HL-60 (cell line): ENCODE measurements at regions not wholly inside any gene's neighbourhood (a gene's known extent, or its start where the extent isn't known, plus 50 kb on each side); places are given as distances from the start of the nearest gene placed in this dataset.

Experiments
- POLR2AphosphoS5 ChIP-seq: IDR thresholded peaks from 2 replicates; pipeline ENCODE4 v1.6.1; 2012; ENCODE audit warnings: low read depth
- REST ChIP-seq: IDR thresholded peaks from 2 replicates; pipeline ENCODE4 v1.6.1; 2012; ENCODE audit warnings: low read depth; ENCODE audit not compliant: insufficient replicate concordance
- TF ChIP-seq, protein P1 (sequence below): IDR thresholded peaks from one replicate; pipeline ENCODE4 v1.5.1; 2011; ENCODE audit warnings: low read length, control low read depth, inconsistent platforms; ENCODE audit not compliant: insufficient read depth

DNA sequence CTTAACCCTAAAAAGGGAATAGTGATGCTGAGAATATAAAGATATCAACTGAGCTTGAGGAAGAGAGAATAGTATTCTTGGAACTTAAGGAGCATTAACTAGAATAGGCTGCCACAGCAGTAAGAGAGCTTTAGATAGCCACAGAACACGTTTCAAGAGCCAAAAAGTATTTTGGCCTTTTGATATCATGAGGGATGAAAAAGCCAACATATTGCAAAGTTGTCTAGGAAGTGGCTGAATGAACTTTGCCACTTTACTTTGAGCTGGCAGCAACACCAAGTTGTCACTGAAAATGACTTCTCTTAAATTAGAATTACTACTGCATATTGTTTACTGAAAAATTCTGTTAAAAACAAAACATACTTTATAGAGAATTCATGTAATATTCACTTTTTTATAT is 1476.2 kb downstream of the MRPL39 start:
- TF ChIP-seq, protein P1, sequence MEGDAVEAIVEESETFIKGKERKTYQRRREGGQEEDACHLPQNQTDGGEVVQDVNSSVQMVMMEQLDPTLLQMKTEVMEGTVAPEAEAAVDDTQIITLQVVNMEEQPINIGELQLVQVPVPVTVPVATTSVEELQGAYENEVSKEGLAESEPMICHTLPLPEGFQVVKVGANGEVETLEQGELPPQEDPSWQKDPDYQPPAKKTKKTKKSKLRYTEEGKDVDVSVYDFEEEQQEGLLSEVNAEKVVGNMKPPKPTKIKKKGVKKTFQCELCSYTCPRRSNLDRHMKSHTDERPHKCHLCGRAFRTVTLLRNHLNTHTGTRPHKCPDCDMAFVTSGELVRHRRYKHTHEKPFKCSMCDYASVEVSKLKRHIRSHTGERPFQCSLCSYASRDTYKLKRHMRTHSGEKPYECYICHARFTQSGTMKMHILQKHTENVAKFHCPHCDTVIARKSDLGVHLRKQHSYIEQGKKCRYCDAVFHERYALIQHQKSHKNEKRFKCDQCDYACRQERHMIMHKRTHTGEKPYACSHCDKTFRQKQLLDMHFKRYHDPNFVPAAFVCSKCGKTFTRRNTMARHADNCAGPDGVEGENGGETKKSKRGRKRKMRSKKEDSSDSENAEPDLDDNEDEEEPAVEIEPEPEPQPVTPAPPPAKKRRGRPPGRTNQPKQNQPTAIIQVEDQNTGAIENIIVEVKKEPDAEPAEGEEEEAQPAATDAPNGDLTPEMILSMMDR: no peak
- TF ChIP-seq REST (no peak), POLR2AphosphoS5 (no peak)
